ENCODE measurements at regions not wholly inside any gene's neighbourhood (a gene's known extent, or its start where the extent isn't known, plus 50 kb on each side); places are given as distances from the start of the nearest gene placed in this dataset.

DNA sequence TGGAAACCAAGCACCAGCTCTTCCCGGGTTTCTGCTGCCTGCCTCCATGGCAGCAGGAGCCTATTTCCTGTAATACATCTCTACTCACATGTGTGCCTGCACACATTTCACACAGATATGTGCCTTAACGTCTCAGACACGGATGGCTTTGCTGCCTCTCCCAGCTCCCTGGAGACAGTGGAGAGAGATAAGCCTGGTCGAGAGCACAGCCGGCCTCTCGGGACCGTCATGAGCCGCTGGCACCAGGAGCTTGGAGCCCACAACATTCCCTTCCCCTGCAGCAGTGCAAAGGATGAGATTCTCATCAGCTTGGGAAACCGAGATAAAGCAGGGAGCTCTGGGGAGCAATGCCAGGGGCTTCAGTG, 587.7 kb downstream of the BRD1 start:
- no peak for DNase-seq (ENCODE audit: low read depth)

DNA sequence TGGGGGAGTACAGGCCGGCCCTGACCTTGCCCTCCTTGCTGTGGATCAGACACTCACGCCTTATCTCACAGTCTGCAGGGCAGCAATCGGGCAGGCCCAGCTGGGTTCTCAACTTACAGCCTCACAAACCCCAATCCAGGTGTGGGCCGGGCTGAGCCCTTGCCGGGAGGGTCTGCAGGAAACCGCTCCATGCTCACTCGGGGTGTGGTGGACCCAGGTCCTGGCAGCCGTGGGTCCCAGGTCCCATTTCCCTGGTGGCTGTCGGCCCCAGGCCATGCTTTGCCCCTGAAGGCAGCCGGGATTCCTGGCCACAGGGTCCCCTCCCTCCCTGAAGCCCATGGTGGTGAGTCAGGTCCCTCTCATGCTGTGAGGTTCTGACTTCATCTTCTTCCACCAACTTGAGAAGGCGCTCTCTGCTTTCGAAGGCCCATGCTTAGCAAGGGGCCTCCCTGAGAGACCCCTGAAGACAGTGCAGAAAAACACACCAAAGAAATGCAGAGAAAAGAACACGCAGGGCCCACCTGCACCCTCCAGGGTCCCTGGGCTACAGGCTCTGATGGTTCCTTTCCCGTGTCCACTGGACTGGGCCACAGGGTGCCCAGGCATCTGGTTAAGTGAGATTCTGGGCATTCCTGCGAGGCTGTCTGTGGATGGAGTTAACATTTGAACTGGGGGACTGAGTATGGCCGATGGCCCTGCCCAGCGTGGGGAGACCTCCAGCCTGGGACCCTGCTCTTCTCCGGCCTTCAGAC, 588.2 kb downstream of the BRD1 start:
- DNase-seq (ENCODE audit: low read depth), result peak; percentile 56

DNA sequence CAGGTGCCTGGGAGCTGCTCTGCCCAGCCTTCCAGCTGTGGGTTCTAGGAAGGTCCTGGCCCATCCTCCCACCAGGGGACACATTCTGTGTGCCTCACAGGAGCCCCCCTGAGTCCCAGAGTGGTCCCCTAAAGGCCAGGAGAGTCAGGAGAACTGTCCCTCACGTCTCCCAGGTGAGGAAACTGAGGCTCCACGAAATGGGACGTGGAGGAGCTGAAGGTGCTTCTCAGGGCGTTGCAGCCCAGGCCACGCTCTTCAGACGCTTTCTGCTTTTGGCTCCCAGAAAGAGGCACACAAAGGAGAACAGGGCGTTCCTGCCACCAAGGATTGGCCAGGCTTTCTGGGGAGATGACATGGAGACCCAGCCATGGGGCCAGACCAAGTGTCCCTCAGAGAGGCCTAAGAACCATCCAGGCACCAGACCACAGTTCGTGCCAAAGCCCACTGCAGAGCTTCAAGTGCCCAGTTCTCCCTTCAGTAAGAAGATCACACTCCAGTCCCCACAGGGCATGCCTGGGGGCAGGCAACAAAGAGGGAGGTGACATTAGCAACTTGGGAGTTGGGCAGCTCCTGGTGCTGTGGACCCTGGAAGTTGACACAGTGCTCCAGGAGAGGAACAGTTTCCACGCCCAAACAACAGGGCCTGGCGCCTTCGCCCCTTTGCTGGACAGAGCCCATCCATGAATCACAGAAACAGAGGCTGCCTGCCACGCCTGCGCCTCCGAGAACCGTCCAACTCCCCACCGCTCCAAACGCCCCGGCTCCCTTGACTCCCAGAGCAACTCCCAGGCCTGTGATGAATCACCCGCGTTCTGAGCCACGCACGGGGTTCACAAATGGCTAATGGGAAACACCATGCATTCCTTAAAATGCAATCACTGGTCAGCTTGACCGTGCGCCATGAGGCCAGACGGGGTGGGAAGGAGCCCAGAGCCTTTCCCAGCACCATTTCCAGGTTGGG, 589.2 kb downstream of the BRD1 start:
- DNase-seq (ENCODE audit: low read depth), result no peak

DNA sequence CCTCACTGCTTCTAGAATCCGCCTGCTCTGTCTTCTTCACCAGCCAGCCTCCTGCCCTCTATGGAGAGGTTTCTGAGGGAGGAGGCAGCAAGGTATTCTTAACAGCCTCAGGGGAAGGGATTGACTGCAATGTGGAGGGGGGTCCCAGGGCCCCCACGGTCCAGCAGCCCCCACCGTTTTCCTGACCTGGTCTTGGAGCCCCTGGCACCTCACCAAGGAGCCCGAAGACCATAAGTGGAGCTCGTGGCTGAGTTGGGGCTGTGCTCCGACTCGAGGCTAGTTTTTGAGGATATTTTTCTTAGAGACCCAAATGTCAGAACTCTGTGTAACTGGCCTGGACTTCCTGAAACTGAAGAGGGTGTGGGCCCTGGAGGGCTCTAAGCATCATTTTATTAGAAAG, 590.0 kb downstream of the BRD1 start:
- no peak for DNase-seq (ENCODE audit: low read depth)

DNA sequence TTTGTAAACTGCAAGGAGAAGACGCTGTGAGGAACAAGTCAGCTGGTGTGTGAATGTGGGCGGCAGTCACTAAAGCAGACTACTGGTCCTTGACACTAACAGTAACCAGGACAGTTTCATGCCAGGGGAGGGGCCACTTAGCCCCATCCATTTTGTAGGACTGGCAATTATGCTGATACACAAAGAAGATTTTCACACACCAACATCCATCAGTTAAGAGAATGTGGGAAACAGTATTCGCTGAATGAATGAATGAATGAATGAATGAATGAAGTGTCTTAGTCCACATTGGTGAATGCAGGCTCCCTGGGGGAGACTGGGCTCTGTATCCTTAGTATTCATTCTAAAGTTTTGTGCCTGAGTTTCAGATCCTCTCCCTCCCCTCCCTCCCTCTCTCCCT, 590.4 kb downstream of the BRD1 start:
- no peak for DNase-seq (ENCODE audit: low read depth)

DNA sequence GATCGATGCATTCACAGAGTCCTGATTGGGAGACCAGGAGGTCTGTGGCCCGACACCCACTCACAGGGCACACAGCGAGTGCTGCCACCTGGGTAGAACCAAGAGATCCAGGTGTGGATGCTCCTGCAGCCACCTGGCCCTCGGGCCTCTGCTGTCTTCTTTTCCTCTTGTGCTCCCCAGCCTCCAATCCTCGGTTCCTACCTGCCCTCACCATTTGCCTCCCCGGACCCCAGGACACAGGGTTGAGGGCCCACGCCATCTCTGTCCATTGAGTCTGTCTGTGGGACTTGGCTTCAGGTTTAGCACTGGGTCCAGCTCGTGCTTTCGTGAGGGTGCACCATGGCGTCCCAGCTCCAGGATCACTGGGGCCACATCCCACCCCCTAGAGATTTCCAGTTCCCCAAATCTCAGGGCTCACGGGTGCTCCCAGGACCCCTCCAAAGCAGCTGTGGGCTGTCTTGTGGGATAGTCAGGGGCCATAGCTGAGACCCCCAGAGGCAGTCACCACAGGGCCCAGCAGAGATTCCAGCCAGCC, 591.1 kb downstream of the BRD1 start:
- DNase-seq (ENCODE audit: low read depth), result no peak

DNA sequence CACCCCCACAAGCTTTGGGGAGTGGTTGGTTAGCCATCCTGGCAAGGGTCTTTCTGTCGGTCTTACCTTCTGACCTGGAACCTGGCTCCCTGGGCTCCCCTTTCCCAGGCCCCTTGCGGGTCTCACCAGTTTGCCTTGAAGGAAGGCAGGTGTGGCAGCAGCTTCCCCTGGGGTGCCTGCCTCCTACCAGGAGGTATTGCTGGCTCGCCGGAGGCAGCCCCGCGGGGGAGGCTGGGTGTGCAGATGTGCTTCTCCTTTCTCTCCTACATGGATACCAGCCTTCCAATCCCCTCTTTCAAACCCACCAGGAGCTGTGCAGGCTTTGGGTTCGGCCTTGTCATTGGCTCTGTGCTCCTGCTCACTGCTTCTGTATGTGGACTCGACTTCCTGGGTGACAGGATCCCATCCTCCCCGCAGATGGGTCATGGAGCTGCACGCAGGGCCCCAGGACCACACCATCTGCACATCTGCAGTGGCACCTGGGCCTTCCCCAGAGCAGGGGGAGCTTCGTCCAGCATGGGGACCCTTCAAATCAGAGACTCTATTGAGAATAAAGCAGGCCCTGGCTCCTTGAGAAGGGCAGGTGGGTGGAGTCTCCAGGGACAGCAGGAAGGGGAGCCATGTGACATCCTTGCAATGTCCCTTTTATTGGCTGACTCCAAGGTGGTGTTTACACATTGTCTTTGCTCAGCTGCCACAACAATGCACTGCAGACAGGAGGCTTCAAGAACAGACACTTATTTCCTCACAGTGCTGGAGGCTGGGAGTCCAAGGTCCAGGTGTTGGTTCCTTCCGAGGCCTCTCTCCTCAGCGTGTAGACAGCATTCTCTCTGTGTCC, 592.0 kb downstream of the BRD1 start:
- no peak for DNase-seq (ENCODE audit: low read depth)

DNA sequence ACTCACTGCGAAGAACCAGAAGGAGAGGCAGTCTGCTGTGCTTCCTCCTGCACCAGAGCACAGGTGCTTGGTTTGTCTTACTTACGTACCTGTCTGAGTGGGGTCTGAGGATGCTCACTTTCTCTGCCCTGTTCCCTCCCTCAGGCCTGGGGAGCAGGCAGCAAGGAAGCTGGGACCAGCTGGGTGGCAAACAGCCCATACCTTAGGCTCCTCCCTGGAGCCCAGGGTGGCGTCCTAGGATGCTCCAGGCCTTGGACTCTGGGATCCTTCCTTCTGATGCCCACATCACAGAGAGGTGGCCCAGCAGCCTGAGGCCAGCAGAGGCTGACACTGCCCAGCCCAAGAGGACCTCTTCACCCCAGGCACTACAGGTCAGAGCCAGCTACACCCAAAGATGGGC, 593.2 kb downstream of the BRD1 start:
- DNase-seq (ENCODE audit: low read depth), result no peak

DNA sequence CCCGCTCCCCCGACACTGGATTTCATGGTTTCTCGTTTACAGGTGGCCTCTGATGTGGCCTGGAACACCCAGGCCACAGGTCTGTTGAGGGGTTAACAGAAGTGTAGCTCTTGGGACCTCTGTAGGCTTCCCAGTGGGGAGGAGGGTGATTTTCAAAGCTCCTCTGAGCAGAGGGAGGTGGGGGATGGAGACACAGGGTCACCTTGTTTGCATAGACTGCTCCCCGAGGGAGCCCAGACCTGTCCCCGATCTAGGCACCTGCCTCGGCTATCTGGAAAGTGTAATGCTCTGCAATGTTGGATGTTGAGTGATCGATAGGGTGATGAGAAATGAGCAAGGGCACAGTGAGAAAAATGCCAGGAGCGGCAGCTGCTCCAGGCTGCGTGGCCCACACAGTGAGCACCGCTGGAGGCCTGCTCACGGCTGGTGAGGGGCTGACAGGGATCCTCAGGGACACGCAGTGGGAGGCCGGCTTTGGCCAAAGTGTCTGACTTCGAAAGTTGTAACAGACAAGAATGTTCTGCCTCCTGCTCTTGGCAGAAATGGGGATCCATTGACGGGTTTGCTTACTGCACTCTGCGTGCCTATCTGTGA, 594.1 kb downstream of the BRD1 start:
- no peak for DNase-seq (ENCODE audit: low read depth)

DNA sequence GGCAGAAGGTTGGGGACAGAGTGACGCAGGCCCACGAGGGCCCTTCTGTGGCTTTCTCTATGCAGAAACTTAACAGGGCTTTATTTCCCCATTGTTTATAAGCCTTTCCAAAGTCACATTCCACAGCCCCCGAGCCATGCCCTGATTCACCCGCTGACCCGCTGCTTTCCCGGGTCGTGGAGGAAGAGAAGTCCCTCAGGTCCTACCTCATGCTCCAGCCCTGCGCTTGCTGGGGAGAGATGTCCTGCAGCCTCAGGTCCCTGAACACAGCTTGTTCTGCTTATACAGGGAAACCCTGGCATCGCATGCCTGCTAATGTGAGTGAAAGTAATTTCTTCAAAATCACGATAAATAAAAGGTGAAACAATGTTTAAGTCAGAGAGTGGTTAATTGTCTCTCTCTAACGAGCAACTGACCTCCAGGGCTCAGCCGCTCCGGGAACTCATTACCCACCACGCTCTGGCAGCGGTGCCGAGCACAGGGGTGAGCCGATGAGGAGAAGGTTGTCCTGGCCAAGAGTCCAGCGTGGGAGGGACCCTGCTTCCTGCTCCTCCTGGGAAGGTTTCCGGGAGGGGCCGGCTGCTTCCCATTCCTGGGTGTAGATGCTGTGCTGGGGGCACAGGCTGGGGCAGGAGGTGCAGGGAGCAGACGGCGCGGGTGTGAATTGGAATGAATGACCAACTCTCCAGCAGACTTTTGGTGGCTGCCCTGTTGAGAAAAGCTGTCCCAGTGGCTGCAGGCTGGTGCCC, 595.2 kb downstream of the BRD1 start:
- no peak for DNase-seq (ENCODE audit: low read depth)

DNA sequence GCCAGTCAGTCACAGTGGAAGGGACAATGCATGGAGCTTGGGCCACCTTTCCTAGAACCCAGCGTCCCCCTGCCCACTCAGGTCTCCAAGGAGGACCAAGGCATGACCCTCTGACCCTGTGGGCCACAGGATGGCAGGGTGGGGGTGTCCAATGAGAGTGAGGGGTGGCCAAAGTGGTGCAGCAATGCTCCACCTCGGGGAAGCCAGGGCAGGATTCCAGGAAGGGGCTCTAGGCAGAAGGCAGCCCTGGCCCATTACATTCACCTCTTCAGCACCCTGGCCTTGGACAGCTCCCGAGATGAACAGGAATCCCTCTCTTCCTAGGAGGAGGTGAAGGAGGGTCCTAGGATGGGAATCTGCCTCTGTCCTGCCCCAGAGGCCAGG, 597.5 kb downstream of the BRD1 start:
- DNase-seq (ENCODE audit: low read depth), result peak; percentile 26

DNA sequence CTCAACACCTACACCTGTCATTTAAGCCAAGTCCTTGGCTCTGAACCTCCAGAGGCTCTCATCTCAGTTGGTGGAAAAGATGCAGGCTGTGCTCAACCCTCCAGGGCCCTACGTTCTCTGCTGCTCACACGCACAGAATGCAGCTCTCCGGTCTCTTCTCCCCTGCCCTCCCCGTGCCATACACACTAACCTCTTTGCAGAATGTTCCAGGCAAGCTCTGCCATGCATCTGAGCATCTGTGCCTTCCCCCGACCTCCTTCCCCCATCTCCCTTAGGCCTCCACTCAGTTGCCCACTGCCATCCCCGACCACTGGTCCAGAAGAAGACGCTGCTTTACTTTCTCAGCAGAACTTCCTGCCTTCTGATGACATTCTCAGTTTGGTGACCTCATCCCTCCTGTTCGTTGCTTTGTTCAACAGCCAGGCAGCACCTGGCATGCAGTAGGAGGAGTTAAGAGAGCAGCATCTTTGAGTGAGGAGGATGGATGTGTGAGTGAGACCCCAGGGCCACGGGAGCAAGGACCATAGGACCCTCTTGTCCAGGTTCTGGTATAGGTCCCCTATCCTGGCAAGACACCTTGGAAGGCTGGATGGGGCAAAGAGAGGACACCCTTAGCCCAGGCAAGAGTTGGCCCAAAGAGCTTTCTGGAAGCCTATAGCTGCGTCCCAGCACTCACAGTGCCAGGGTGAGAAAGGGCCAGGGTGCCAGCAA, 598.0 kb downstream of the BRD1 start:
- DNase-seq (ENCODE audit: low read depth), result no peak

DNA sequence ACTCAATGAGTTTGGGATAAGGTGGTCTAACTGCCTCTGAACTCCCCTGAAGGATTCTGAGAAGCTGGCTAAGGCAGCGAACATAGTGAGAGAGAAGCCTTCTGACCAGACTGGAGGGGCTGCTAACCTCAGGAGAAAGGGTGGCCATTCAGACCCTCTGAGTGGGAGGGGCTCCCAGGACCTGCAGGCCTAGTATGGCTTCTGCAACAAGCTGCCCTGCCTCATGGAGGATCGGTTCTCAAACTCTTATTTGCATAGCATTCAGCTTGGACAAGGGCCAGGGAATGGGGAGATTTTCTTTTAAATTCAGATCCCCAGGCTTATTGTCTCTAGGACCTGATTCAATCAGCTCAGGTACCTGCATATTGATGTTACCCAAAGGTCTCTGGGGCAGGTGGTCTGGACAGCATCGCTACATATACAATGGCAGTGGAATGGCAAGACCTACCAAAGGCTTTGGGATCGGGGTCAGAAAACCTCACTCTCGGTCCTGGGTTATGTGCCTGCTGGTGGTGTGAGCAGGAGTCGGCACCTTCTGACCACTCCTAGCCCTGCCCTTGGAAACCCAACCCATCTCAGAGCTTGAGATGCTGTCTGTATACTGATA, 599.1 kb downstream of the BRD1 start:
- DNase-seq (ENCODE audit: low read depth), result no peak

DNA sequence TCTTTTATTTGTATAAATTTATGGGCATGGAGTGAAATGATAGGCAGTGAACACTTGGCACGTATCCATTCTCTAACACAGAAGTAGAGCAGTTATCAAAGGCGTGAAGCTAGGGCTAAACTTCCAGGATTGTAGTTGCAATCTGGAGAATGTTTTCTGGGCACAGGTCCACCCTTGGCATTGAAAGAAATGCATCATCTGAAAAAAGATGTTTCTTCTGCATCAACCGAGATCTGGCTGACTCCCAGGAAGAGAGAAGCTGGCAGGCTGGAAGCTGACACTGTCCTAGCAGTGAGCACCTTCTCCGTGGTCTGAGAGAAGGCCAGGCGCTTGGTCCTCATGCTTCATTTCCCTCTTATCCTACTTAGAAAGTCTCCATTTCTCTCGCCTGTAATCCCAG, 600.0 kb downstream of the BRD1 start:
- DNase-seq (ENCODE audit: low read depth), result no peak

DNA sequence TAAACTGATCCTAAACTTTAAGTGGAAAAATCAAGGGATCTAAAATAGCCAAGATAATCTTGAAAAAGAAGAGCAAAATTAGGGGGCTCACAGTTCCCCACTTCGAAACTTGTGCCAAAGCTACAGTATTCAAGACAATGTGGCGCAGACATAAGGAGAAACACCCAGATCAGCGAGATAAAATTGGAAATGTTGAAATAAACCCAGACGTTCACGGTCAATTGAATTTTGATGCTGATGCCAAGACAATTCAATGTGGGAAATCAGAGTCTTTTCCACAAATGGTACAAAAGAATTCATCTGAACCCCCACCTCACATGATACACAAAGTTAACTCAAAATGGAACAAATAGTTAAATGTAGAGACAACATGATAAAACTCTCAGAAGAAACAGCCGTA, 601.6 kb downstream of the BRD1 start:
- no peak for DNase-seq (ENCODE audit: low read depth)

DNA sequence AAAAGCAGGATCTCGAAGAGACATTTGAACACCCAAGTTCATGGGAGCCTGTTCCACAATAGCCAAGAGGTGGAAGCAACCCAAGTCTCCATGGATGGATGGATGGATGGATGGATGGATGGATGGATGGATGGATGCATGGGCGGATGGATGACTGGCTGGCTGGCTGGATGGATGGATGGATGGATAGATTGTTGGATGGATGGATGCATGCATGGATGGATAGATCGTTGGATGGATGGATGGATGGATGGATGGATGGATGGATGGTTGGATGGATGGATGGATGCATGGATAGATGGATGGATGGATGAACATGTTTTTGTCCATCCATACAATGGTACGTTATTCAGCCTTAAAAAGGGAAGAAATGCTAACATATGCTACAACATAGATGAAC, 603.4 kb downstream of the BRD1 start:
- DNase-seq (ENCODE audit: low read depth), result no peak

DNA sequence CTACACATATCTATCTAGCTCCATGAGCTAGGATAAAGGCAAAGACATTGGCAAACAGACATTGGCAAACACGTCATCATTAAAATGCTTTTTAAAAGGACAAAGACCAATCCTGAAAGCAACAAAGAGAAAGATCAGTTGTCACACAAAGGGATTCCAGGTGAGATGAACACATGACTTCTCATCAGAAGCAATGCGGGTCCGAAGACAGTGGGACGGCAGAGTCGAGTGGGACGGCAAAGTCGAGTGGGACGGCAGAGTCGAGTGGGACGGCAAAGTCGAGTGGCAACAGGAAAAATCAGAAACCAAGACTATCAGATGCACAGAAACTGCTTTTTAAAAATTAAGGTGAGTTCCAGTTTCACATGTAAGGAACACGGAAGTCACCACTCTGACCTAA, 609.5 kb downstream of the BRD1 start:
- DNase-seq (ENCODE audit: low read depth), result no peak

DNA sequence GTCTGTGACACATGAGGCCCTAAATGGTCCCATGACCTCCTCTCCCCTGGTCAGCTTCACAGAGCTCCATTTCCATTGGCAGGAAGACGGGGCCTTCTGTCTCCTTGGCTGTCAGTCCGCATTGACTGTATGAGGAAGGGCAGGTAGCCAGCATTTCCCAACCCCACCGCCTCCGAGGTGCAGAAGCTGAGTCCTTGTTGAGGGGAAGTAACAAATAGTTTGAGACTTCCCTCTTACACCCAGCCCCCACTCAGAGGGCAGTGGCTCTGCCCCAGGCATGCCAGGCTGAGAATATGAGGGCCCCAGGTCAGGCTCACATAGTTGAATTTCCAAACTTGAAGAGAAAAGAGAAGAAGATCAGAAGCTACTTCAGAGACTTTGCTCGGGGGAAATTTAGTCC, 611.1 kb downstream of the BRD1 start:
- DNase-seq (ENCODE audit: low read depth), result no peak

DNA sequence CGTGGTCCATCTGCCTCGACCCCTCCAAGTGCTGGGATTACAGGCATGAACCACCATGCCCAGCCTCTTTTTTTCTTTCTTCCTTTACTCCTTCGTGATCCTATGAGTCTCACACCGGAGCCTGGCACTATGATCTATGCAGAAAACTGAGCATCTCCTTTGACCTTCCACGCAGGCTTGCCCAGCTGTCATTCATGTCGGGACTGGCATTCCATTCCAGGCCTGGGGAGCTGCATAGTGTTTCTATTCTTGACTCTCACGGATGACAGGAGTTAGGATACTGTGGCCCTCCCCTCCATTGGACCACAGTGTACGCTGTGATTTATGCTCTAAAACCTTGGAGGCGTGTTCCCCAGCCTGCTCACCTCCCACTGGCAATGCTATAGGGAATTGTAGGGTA, 611.8 kb downstream of the BRD1 start:
- no peak for DNase-seq (ENCODE audit: low read depth)

DNA sequence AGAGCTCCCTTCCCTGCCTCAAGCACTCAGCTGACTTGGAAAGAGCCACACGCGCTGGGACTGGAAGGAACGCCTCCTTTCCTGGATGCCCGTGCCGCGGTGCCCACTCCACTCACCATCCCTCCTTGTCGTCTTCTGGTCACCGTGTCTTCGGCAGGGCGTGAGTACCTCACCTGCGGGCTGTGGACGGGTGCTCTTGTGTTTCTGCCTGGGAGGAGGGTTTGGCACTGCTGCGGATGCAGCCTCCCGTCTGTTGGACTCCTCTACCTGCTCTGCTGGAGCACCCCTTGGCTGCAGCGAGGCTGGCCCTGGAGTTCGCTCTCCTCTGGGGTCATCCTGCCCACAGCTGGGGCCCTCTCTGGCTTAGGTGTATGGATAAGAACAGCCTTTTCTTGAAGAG, 612.7 kb downstream of the BRD1 start:
- DNase-seq (ENCODE audit: low read depth), result no peak
